ENCODE measurements at regions not wholly inside any gene's neighbourhood (a gene's known extent, or its start where the extent isn't known, plus 50 kb on each side); places are given as distances from the start of the nearest gene placed in this dataset.

DNA sequence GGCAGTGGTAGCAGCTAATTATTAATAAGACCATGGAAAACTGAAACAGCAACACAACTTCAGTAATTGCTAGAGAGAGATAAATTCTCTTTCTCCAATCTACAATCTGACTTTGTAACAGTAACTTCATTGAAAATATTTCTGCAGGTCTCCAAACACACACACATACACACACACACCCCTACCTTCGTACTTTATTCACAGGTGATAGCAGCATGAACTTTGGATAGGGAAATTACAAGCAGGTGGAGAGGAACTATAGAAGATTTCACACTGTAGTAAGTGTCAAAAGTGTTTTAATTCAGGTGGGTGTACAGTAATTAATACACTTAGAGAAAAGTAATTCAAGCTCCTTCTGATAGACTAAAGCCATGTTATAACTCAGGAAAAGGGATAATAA is 587.5 kb downstream of the TUSC7 start:
- Histone ChIP-seq H3K27me3 (replicated peaks in 1 of 4; ENCODE audit: control insufficient read depth in 3 of 4, extremely low read depth in 1 of 4, insufficient read depth in 3 of 4, low read length in 3 of 4) (no peaks in the 10 kb centered on the region), H3K23ac (ENCODE audit: insufficient read length) (no peak overlapping the region), H3K4me2 (ENCODE audit: insufficient read depth in 1 of 2, low read depth in 2 of 2, low read length in 2 of 2) (no peak overlapping the region), H3K79me2 (ENCODE audit: control insufficient read depth in 1 of 2, insufficient read depth in 2 of 2, low read length in 2 of 2) (no peaks in the 10 kb centered on the region), H4K91ac (replicated peaks; ENCODE audit: insufficient read length, low read length) (no peak overlapping the region), H4K20me1 (replicated peaks in 1 of 2; ENCODE audit: control insufficient read depth in 1 of 2, insufficient read depth in 2 of 2, low read length in 2 of 2) (no peaks in the 10 kb centered on the region), H3K18ac (ENCODE audit: extremely low read depth, low read length) (no peak overlapping the region), H3K4ac (replicated peaks; ENCODE audit: insufficient read length, low read depth, low read length) (no peak overlapping the region), H3K9me3 (ENCODE audit: insufficient read depth in 2 of 2, low read depth in 1 of 2, low read length in 1 of 2) (no peaks in the 10 kb centered on the region), H3K79me1 (ENCODE audit: low read depth, low read length) (no peaks in the 10 kb centered on the region), H4K5ac (ENCODE audit: insufficient read length, low read depth, low read length) (no peak overlapping the region), H3K4me1 (replicated peaks in 1 of 4; ENCODE audit: control insufficient read depth in 3 of 4, insufficient read depth in 4 of 4, low read length in 3 of 4) (no peaks in the 10 kb centered on the region), H2BK12ac (ENCODE audit: low read depth, low read length) (no peak overlapping the region), H3K36me3 (ENCODE audit: control insufficient read depth in 2 of 4, insufficient read depth in 4 of 4, low read length in 3 of 4) (no peaks in the 10 kb centered on the region), H3K9ac (replicated peaks in 1 of 4; ENCODE audit: extremely low read depth in 1 of 4, low read depth in 3 of 4, low read length in 3 of 4) (no peak overlapping the region), H3K23me2 (ENCODE audit: low read depth, low read length) (no peaks in the 10 kb centered on the region), H3K27ac (ENCODE audit: low read depth, low read length) (no peak overlapping the region), H2BK15ac (ENCODE audit: low read length) (no peak overlapping the region), H2BK20ac (ENCODE audit: low read length) (no peak overlapping the region), H3K4me3 (ENCODE audit: extremely low read depth in 1 of 4, insufficient read depth in 2 of 4, low read depth in 3 of 4, low read length in 4 of 4) (no peak overlapping the region), H4K8ac (ENCODE audit: extremely low read depth, insufficient read depth, low read length) (no peak overlapping the region), H3K56ac (replicated peaks; ENCODE audit: insufficient read length, low read depth, low read length) (no peak overlapping the region), H2AFZ (ENCODE audit: low read length) (no peak overlapping the region), H2BK120ac (replicated peaks; ENCODE audit: low read depth, low read length) (no peak overlapping the region), H3K14ac (ENCODE audit: insufficient read length) (no peak overlapping the region), H2BK5ac (ENCODE audit: low read depth, low read length) (no peak overlapping the region), H2AK5ac (ENCODE audit: low read depth, low read length) (no peak overlapping the region)
- ChIA-PET POLR2A (ENCODE audit: partially characterized antibody) (no interaction called here), CTCF (ENCODE audit: partially characterized antibody) (no interaction called here)
- DNase-seq (ENCODE audit: low read depth in 1 of 2, low spot score in 2 of 2): no peak
- FAIRE-seq: no peak
- TF ChIP-seq JUN (IDR thresholded peaks at IDR 0.05; ENCODE audit: low read depth, low read length): no peak
- 95% methylated on average over 1 of the region's 1 CpG; no CpG with 5 or more reads in 1 of the 2 experiments for WGBS, 2 experiments (ENCODE audit: extremely low coverage in 1 of 2, insufficient coverage in 1 of 2, insufficient read length in 1 of 2, insufficient replicate concordance in 2 of 2, low coverage in 1 of 2, low lambda C conversion rate in 2 of 2, missing lambda C conversion rate in 1 of 2)
